ENCODE measurements at regions not wholly inside any gene's neighbourhood (a gene's known extent, or its start where the extent isn't known, plus 50 kb on each side); places are given as distances from the start of the nearest gene placed in this dataset.

GRCh38 chr9:107586493-107586892, 96.9 kb upstream of the KLF4 start:
- TF ChIP-seq ZBTB33 (IDR thresholded peaks at IDR 0.05; ENCODE audit: extremely low read depth, insufficient replicate concordance, low read length) (no peak), POLR2AphosphoS5 (IDR thresholded peaks at IDR 0.05; ENCODE audit: low read depth, low read length) (no peak), SIN3A (IDR thresholded peaks at IDR 0.05; ENCODE audit: low read depth) (no peak), SP1 (IDR thresholded peaks at IDR 0.05; ENCODE audit: low read depth) (no peak), CTCF (IDR thresholded peaks at IDR 0.05 in 2 of 3, conservative IDR thresholded peaks at IDR 0.05 in 1 of 3; ENCODE audit: borderline replicate concordance in 1 of 3, insufficient read depth in 1 of 3, low read depth in 2 of 3, low read length in 2 of 3) (no peak), YY1 (IDR thresholded peaks at IDR 0.05; ENCODE audit: extremely low read depth, insufficient replicate concordance, low read depth, low read length) (no peak), RAD21 (IDR thresholded peaks at IDR 0.05; ENCODE audit: low read depth) (no peak), EZH2 (IDR thresholded peaks at IDR 0.05) (no peak), TCF7L2 (IDR thresholded peaks at IDR 0.05; ENCODE audit: borderline replicate concordance, extremely low read depth, insufficient read depth, insufficient read length) (no peak), REST (IDR thresholded peaks at IDR 0.05; ENCODE audit: low read depth) (no peak), CEBPB (IDR thresholded peaks at IDR 0.05; ENCODE audit: low read depth) (no peak), MAX (IDR thresholded peaks at IDR 0.05) (no peak)

All from HCT116 (cell line).